HPDE6-E6E7 (cell line): ENCODE measurements at regions not wholly inside any gene's neighbourhood (a gene's known extent, or its start where the extent isn't known, plus 50 kb on each side); places are given as distances from the start of the nearest gene placed in this dataset.
"Not testable (repeated sequence)": the region's sequence is repeated elsewhere in the genome, so short reads cannot be mapped to it uniquely, and the experiment has no call there.

ENCODE experiments used
- DNase-seq: peaks from one replicate; pipeline ENCODE4 v3.0.0; 2011; ENCODE audit warnings: missing footprints; ENCODE audit errors: extremely low spot score

- DNase-seq = peak; percentile 79
Measured at GRCh38 chr15:66883284-66883911, 181.4 kb downstream of the SMAD6 start.

GRCh38 chr15:66884115-66884622 is 181.2 kb upstream of the SMAD3 start:
- no peak for DNase-seq

DNA sequence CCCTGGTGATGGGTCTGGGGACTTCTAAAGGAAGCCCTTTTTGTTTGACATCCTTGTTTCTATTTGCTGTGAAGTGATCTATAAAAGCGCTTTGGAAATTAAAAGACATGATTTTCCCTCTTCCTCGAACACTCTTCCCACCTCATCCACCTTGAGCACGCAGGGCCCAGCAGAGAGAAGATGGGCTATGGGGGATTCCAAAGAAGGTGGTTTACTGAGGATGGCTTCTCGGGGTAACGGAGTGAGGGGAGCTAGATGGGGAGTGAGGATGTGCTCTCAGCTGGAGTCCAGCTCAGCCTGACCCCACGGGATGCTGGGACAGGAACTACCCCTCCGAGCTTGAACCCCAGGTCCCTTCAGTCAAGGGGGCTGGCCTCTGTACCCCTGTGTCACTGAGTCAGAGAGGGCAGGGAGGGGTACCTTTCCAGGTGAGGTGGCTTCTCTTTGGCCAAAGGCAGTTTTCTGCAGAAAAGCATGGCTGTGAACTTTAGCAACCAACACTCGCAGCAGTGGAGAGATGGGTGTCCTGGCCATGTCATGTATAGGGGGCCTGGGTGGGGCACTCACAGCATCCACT is 180.7 kb upstream of the SMAD3 start:
- no peak for DNase-seq

DNA sequence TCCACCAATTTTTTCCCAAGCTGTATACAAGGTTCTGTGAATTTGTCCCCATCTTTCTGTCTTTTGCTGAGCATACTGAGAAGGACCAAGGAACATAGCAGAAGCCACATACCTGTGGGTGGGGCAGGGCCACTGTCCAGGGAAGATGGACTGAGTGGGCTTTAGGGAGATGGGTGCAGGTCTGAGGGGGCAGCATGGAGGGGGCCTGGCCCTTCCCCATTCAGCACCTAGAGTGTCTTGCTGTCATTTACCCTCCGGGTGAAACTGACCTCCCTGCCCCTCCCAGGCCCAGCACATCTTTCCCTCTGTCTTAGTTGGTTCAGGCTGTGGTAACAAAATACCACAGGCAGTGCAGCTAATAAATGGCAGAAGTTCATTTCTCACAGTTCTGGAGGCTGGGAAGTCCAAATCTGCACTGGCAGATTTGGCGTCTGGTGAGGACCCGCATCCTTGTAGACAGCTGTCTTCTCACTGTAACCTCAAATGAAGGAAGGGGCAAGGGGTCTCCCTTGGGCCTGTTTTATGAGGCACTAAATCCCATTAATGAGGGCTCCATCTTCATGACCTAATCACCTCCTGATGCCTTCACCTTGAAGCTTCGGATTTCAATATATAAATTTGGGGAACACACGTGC is 180.0 kb upstream of the SMAD3 start:
- no peak for DNase-seq

GRCh38 chr15:66886241-66886675 is 179.1 kb upstream of the SMAD3 start:
- DNase-seq = no peak

DNA sequence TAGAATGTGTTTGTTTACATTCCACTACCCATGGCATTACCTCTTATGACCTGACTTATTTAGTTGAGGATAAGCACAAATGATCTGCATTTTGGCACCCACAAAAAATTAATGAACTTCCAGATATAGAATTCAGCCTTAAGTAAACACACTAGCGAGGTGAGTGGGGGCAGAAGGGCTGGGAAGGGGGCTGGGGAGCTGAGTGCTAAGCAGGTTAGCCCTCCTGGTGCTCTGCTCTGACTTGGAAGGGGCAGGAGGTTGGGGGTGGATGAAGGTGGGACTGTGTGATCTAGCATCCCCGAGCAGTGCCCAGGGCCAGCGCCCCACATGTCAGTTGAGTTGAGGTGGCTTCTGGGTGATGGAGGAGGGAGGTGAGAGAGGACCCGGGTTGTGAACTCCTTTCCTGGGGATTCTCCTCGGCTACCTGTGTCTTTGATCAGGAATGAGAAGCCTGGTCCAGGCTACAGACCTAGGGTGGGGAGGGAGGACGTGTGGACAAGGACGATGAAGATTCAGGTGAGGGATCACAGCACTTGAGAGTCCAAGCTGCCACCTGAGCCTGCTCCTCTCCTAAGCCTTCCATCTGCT is 178.6 kb upstream of the SMAD3 start:
- no peak for DNase-seq

DNA sequence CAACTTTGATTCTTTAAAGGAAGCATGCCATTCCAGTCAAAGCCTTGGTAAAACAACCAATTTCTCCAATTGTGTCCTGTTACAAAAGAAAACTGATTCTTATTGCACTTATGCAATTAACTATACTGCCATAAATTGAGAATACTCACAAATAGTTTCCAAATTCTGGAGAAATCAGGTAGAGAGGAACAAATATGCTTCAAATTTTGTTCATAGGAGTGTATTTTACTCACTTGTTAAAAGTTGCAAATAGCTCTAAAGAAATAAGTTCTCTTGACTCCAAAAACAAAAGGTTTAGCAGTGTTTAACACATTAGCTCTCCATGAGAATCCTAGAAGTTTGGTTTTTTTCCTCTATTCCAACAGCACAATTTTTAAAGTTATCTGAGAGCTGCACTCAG is 176.1 kb upstream of the SMAD3 start:
- DNase-seq = not testable (repeated sequence)

DNA sequence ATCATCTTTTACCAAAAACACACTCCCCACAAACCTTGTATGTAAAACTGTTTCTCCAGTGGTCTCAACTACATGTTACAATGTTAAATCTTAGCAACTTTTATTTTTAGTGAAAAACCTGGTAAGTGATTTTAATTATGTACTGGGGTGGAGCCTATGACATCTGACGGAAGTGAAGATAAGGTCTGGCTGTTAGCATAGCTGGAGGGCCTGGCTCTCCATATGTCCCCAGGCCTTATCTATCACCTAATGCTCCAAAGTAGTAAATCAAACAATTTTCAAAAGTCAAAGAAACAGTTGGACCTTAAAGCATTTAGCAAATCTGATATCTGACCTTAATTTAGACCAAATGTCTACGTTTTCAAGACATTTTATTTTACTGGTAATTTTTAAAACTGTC is 173.6 kb upstream of the SMAD3 start:
- DNase-seq = no peak

GRCh38 chr15:66893294-66893693 is 172.1 kb upstream of the SMAD3 start:
- DNase-seq = no peak

- no peak for DNase-seq
Measured at GRCh38 chr15:66894363-66894762, 171.0 kb upstream of the SMAD3 start.

DNA sequence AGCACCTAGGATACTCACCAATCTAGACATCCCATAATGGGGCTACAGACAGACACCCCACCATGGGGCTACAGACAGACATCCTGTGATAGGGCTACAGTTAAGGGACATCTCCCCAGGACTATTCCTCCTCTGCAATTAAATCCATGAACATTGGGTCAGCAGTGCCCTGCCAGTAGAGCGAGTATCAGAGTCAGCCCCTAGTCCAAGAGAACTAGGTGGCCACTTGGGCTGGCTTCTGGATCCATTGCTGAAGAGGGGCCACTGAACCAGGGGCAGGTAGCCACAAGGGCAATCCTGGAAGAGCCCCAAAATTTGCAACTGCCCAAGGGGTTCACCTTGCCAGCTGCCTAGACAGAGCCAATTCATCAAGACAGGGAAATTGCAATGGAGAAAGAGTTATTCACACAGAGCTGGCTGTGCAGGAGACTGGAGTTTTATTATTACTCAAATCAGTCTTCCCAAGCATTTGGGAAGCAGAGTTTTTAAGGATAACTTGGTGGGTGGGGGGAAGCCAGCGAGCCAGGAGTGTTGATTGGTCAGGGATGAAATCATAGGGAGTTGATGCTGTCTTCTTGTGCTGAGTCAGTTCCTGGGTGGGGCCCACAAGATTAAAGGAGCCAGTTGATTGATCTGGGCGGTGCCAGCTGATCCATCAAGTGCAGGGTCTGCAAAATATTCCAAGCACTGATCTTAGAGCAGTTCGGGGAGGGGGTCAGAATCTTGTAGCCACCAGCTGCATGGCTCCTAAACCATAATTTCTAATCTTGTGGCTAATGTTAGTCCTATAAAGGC is 170.2 kb upstream of the SMAD3 start:
- no peak for DNase-seq

- DNase-seq = no peak
Measured at GRCh38 chr15:66895794-66896453, 169.5 kb upstream of the SMAD3 start.

DNA sequence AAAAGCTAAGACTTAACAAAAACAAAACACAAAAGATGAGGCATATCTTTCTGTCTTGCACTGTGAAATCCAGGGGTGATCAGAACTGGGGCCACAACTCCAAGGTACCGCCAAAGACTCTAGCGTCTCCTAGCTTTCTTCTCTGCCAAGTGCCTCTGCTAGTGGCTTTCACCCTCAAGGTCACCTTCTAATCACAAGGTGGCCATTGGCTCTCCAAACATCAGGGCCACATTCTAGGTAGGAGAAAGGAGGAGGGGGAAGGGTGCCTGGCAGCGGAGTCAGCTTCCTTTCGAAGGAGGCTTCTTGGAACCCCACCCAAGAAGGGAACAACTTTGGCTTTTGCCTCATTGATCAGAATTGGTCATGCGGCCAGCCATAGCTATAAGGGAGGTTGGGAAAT is 168.8 kb upstream of the SMAD3 start:
- no peak for DNase-seq

DNA sequence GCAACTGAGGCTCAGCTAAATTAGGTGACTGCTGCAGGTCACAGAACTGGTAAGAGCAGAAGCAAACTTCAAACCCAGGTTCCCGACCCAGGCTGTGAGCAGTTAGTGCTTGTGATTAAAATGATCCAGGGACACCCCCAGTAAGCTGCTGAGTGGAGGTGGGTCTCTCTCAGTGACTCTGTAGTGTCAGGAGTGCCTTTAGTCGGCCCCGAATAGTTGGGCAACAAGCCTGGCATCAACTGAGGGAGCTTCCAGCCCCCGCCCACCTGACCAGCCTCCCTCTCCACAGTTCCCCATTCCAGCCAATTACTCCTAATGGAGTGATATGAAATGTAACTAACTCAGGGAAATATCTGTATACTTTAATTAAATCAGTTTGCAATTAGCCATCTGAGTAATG is 168.0 kb upstream of the SMAD3 start:
- no peak for DNase-seq

- no peak for DNase-seq
Measured at GRCh38 chr15:66897971-66898370, 167.4 kb upstream of the SMAD3 start.

DNA sequence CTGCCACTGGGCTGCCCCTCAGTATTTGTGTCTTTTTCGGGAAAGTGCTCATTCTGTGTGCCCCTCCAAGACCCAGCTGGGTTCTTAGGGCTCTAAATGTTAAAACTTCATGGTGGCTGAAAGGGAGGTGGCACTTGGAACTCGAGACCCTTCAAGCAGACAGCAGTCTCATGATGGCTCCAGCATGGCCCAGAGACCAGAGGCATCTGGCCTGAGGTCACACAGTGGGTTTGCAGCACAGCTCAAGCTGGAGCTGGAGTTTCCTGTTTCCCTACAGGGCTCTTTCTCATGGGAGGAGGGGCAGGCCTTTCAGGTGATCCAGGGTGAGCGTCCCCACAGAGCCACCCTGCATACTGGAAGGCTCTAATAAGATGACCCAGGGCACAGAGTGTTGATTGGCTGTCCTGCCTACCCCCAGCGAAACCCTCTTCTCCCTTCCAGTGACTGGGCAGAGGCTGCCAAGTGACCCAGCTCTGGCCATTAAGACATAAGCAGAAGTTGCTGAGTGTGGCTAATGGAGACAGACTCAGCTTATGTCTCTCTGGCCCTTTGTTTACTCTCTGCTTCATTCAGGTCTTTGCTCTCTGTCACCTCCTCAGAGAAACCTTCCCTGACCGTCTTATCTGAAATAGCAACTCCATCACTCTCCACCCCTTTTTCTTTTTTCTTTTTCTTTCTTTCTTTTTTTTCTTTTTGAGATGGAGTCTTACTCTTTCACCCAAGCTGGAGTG is 166.6 kb upstream of the SMAD3 start:
- no peak for DNase-seq

DNA sequence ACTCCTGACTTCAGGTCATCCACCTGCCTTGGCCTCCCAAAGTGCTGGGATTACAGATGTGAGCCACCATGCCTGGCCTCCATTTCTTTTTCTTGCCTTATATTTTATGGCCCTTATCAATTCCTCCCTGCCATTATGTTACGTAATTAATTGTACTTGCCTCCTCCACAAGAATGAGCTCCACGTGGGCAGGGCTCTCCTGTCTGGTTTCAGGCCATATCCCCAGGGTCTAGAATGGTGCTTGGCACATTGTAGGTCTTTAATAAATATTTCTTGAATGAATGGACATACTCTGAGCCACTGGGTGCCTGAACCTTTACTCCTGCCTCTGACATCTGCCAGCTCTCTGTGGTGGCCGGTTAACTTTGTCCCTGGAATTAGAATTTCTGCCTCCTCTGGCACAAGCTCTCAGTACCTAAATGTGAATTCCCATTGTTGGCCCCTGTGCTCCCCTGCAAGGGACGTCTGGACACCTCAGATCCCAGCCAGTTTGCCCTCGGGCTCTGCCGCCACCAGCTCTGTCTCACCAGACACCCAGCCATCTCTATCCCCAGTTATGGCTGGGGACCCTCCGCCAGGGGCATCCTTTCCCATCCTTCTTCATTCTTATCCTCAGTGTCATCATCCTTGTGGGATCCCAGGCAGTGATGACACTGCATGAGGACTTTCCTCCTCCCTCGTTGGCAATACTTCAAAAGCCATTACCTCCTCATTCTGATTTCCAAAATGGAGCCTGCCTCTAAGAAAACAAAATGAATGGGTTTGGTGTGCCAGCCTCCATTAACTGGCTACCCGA is 165.6 kb upstream of the SMAD3 start:
- DNase-seq = no peak

DNA sequence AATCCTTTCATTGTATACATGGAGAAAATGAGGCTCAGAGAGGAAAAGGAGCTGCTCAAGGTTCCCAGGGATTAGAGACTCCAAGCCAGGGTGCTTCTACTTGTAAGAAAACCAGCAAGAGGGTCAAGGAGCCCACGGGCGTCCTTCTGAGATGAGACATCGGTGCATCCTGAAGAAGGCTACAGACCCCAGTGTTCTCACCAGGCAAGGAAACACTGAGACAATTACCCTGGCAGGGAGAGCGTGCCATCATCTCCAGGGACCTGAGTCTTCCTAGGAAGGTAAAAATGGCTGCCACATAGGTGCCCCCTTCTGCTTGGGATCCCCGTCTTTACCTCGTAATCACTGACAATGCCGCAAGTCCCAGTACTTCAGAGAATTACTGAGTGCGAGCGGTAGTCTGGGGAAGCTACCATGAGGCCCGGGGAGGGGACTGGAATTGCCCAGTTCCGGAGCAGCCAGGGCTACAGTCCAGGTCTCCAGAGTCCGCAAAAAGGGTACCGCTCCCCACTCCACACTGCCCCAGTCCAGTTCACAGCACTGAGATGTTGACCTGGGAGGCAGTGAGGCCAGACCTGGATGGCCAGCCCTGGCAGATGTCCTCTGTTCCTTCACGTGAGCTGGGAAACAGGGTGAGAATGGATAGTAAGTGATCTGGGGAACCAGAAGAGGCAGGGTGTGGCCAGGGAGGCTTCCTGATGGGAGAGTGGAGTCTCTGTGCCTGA is 164.7 kb upstream of the SMAD3 start:
- DNase-seq = no peak
